ENCODE measurements at regions not wholly inside any gene's neighbourhood (a gene's known extent, or its start where the extent isn't known, plus 50 kb on each side); places are given as distances from the start of the nearest gene placed in this dataset.
"Not testable (repeated sequence)": the region's sequence is repeated elsewhere in the genome, so short reads cannot be mapped to it uniquely, and the experiment has no call there.

- DNase-seq (peak in 1 of 2 donors; percentile 42), ATAC-seq (ENCODE audit: low FRiP score in 2 of 2) (peak in 1 of 2 donors; percentile 57)
- H3K27ac ChIP-seq: no peak overlapping the region
- no peak for TF ChIP-seq POLR2A (IDR thresholded peaks at IDR 0.05)
- TF ChIP-seq, protein P1, sequence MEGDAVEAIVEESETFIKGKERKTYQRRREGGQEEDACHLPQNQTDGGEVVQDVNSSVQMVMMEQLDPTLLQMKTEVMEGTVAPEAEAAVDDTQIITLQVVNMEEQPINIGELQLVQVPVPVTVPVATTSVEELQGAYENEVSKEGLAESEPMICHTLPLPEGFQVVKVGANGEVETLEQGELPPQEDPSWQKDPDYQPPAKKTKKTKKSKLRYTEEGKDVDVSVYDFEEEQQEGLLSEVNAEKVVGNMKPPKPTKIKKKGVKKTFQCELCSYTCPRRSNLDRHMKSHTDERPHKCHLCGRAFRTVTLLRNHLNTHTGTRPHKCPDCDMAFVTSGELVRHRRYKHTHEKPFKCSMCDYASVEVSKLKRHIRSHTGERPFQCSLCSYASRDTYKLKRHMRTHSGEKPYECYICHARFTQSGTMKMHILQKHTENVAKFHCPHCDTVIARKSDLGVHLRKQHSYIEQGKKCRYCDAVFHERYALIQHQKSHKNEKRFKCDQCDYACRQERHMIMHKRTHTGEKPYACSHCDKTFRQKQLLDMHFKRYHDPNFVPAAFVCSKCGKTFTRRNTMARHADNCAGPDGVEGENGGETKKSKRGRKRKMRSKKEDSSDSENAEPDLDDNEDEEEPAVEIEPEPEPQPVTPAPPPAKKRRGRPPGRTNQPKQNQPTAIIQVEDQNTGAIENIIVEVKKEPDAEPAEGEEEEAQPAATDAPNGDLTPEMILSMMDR (IDR thresholded peaks at IDR 0.05): no peak
- no peak for TF ChIP-seq EP300 (IDR thresholded peaks at IDR 0.05)
- TF ChIP-seq POLR2AphosphoS5 (IDR thresholded peaks at IDR 0.05): no peak
- peaks cover 0 to 3% (median 1%) of the 10 kb centered on the region in 4 donors for H3K9me3 ChIP-seq
- no peaks in the 10 kb centered on the region for H3K36me3 ChIP-seq
- WGBS, 2 donors: 87 to 89% methylated on average over 18 to 23 of the region's 24 CpGs
- H3K27me3 ChIP-seq: no peaks in the 10 kb centered on the region
- no peaks in the 10 kb centered on the region for H3K4me1 ChIP-seq
- no peak overlapping the region for H3K4me3 ChIP-seq
Observed at GRCh38 chr5:85549836-85550599, 1067.7 kb upstream of the COX7C start.

DNA sequence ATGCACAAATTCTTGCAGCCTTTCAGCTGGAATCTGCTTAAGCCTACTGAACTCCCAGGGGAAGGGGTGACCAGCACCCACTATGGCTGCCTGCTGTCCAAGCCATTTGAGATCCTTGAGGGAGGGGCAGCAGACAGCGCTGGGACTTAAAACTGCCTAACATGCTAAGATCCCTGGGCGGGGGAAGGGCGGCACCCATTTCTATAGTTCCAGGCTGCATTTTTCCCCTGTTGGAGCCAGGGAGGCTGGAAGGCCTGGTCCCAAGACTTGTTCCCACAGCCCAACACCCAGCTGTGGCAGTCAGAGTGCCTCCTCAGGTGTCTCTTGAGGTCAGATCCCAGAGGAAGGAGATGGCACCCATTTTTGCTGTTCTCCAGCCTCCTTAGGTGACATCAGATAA is 1061.3 kb upstream of the COX7C start:
- DNase-seq (no peak), ATAC-seq (ENCODE audit: low FRiP score in 2 of 2) (no peak)
- Histone ChIP-seq H3K9me3 (peaks cover 0 to 12% (median 6%) of the 10 kb centered on the region in 4 donors), H3K4me1 (no peaks in the 10 kb centered on the region), H3K36me3 (no peaks in the 10 kb centered on the region), H3K4me3 (no peak overlapping the region), H3K27me3 (no peaks in the 10 kb centered on the region), H3K27ac (no peak overlapping the region)
- TF ChIP-seq POLR2AphosphoS5 (IDR thresholded peaks at IDR 0.05): no peak
- TF ChIP-seq, protein P1 (IDR thresholded peaks at IDR 0.05): no peak
- WGBS, 2 donors: 82 to 100% methylated on average over 3 of the region's 3 CpGs

DNA sequence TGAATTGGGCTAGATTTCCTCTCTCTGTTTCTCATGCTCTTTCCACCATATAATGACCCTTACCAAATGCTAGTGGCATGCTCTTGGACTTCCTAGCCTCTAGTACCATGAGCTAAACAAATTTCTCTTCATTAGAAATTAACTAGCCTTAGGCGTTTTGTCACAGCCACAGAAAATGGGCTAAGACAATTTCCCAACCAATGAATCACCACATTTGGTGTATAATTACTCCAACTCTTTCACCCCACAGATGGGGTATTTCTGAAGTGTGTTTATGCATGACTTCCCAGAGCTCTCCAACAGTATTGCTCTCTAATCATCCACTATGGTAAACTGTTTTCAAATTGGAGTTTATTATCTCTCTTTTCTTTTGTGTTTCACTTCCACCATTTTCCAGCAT is 1041.1 kb upstream of the COX7C start:
- ATAC-seq (ENCODE audit: low FRiP score in 2 of 2) (no peak), DNase-seq (no peak)
- WGBS, 2 donors: 82 to 93% methylated on average over 1 of the region's 1 CpG
- Histone ChIP-seq H3K27ac (no peak overlapping the region), H3K4me3 (no peak overlapping the region), H3K27me3 (no peaks in the 10 kb centered on the region), H3K36me3 (no peaks in the 10 kb centered on the region), H3K4me1 (no peaks in the 10 kb centered on the region), H3K9me3 (no peaks in the 10 kb centered on the region)
- TF ChIP-seq POLR2A (IDR thresholded peaks at IDR 0.05): no peak

DNA sequence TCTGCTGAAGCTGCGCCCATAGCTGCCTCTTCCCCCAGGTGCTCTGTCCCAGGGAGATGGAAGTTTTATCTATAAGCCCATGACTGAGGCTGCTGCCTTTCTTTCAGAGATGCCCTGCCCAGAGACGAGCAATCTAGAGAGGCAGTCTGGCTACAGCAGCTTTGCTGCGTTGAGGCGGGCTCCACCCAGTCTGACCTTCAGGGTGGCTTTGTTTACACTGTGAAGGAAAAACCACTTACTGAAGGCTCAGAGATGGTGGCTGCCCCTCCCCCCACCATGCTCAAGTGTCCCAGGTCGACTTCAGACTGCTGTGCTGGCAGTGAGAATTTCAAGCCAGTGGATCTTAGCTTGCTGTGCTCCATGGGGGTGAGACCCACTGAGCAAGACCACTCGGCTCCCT is 1029.9 kb upstream of the COX7C start:
- WGBS, 2 donors: 31 to 60% methylated on average over 5 to 6 of the region's 6 CpGs
- H3K36me3 ChIP-seq; ATAC-seq (ENCODE audit: low FRiP score in 2 of 2); H3K9me3 ChIP-seq; H3K27me3 ChIP-seq; H3K4me3 ChIP-seq; H3K27ac ChIP-seq; H3K4me1 ChIP-seq: not testable (repeated sequence)
- DNase-seq: peak in 1 of 2 donors; percentile 40

GRCh38 chr5:85588268-85588667 is 1029.5 kb upstream of the COX7C start:
- not testable (repeated sequence) for H3K36me3 ChIP-seq; ATAC-seq (ENCODE audit: low FRiP score in 2 of 2); H3K4me1 ChIP-seq; H3K4me3 ChIP-seq; H3K27me3 ChIP-seq; H3K9me3 ChIP-seq; H3K27ac ChIP-seq; DNase-seq
- 81 to 92% methylated on average over 3 of the region's 3 CpGs for WGBS, 2 donors

DNA sequence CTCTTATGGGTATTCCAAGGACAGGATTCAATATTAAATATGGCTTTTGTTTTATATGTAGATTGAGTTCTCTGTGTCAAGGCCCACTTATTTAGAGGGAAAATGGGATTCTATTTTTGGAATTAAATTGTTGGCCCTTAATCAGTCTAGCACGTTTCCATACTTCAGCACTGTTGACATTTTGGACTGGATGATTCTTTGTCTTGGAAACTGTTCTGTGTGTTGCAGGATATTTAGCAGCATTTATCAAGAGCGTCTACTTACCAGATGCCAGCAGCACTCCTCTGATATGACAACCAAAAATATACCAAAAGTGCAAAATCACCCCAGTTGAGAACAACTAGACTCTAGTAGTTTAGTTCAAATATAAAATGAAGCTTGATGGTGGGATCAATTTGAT is 1027.0 kb upstream of the COX7C start:
- Histone ChIP-seq H3K4me3 (no peak overlapping the region), H3K27me3 (no peaks in the 10 kb centered on the region), H3K9me3 (no peaks in the 10 kb centered on the region), H3K36me3 (no peaks in the 10 kb centered on the region), H3K27ac (no peak overlapping the region), H3K4me1 (no peaks in the 10 kb centered on the region)
- DNase-seq: no peak
- WGBS, 2 donors: 55 to 61% methylated on average over 2 of the region's 2 CpGs
- ATAC-seq (ENCODE audit: low FRiP score in 2 of 2): no peak
- TF ChIP-seq POLR2AphosphoS5 (IDR thresholded peaks at IDR 0.05): no peak
- no peak for TF ChIP-seq POLR2A (IDR thresholded peaks at IDR 0.05)
- TF ChIP-seq, protein P1 (IDR thresholded peaks at IDR 0.05): no peak
- TF ChIP-seq EP300 (IDR thresholded peaks at IDR 0.05): no peak

Measured in upper lobe of left lung (tissue), 6 donors.